Endothelial cell of umbilical vein (primary cell): ENCODE measurements at regions not wholly inside any gene's neighbourhood (a gene's known extent, or its start where the extent isn't known, plus 50 kb on each side); places are given as distances from the start of the nearest gene placed in this dataset.

ENCODE experiments used
- BruUV-seq: library from RNA; stranded (reverse); fragments of 400-500 nt; replicated peaks from 2 replicates; lab custom pipeline; 2021; lab: Mats Ljungman, UMichigan
- CTCF ChIA-PET: fragments of 300-600, 350-600 bp; sonication (Branson Sonifier 250); formaldehyde crosslinking; loops from one replicate; lab custom pipeline; 2021; ENCODE audit warnings: antibody characterized with exemption, inconsistent platforms; lab: Charles Lee
- POLR2A ChIA-PET: fragments of 300-600, 350-600 bp; sonication (Branson Sonifier 250); formaldehyde crosslinking; loops from one replicate; lab custom pipeline; 2021; ENCODE audit warnings: antibody characterized with exemption, inconsistent platforms; lab: Charles Lee
- DNase-seq: peaks from one replicate; pipeline ENCODE4 v3.0.0-alpha.2; 2011; ENCODE audit warnings: low read depth, low spot score
- FAIRE-seq: peaks from 2 replicates; lab custom pipeline; 2011; peaks lifted over from hg19 to GRCh38; lab: Jason Lieb, UNC
- H2AFZ ChIP-seq: 2 replicates; pipeline ENCODE4 v1.6.0; 2012; ENCODE audit warnings: low read depth, low read length, control low read depth, inconsistent platforms
- H3K27ac ChIP-seq: 2 replicates; pipeline ENCODE4 v1.5.1; 2011; ENCODE audit warnings: low read depth, mild to moderate bottlenecking, control low read depth, low read length, moderate library complexity; ENCODE audit not compliant: insufficient read depth
- H3K27me3 ChIP-seq, 2 experiments: 2 replicates each; pipeline versions ENCODE4 v1.6.0 to v1.6.1; 2011; ENCODE audit warnings: low read length in 2 of 2, mixed read lengths in 1 of 2; ENCODE audit not compliant: control insufficient read depth in 2 of 2, insufficient read depth in 2 of 2
- H3K36me3 ChIP-seq, 2 experiments: 2 replicates in 1 of 2; 3 replicates in 1 of 2; pipeline ENCODE4 v1.5.1; 2011; ENCODE audit warnings: low read length in 2 of 2, mild to moderate bottlenecking in 1 of 2, moderate library complexity in 1 of 2; ENCODE audit not compliant: control insufficient read depth in 2 of 2, insufficient read depth in 2 of 2; ENCODE audit errors: extremely low read depth in 1 of 2
- H3K4me1 ChIP-seq: 3 replicates; pipeline ENCODE4 v1.5.1; 2011; ENCODE audit warnings: mild to moderate bottlenecking, low read length; ENCODE audit not compliant: control insufficient read depth, insufficient read depth; ENCODE audit errors: extremely low read depth
- H3K4me2 ChIP-seq: 2 replicates; pipeline ENCODE4 v1.6.1; 2011; ENCODE audit warnings: low read length, control low read depth, mixed read lengths; ENCODE audit not compliant: insufficient read depth
- H3K4me3 ChIP-seq, 3 experiments: fragments of 200-600 bp in 1 of 3; sonication (generic), shearing (Covaris generic) in 1 of 3; replicated peaks in 1 of 3; 2 replicates each; pipeline ENCODE4 v1.5.1; 2011 to 2016; ENCODE audit warnings: control low read depth in 3 of 3, low read length in 3 of 3, mild to moderate bottlenecking in 2 of 3, inconsistent platforms in 1 of 3, low read depth in 1 of 3, moderate library complexity in 1 of 3; ENCODE audit not compliant: insufficient read depth in 1 of 3
- H3K79me2 ChIP-seq: 2 replicates; pipeline ENCODE4 v1.6.0; 2012; ENCODE audit warnings: low read length, inconsistent platforms; ENCODE audit not compliant: control insufficient read depth, insufficient read depth
- H3K9ac ChIP-seq: replicated peaks from 2 replicates; pipeline ENCODE3; 2011; ENCODE audit warnings: low read length, control low read depth; ENCODE audit not compliant: insufficient read depth; ENCODE audit errors: extremely low read depth
- H3K9me1 ChIP-seq: replicated peaks from 3 replicates; pipeline ENCODE4 v1.6.0; 2011; ENCODE audit warnings: mild to moderate bottlenecking, low read length; ENCODE audit not compliant: control insufficient read depth, insufficient read depth; ENCODE audit errors: extremely low read depth
- H3K9me3 ChIP-seq: replicated peaks from 2 replicates; pipeline ENCODE4 v1.5.1; 2012; ENCODE audit warnings: low read length, inconsistent platforms; ENCODE audit not compliant: control insufficient read depth, insufficient read depth
- H4K20me1 ChIP-seq: replicated peaks from 2 replicates; pipeline ENCODE3; 2011; ENCODE audit warnings: mild to moderate bottlenecking, low read length; ENCODE audit not compliant: control insufficient read depth, insufficient read depth; ENCODE audit errors: extremely low read depth
- CTCF ChIP-seq, 2 donors: IDR thresholded peaks; 1 replicate in 1 of 2; 2 replicates in 1 of 2; pipeline ENCODE4 v1.5.1; 2011; ENCODE audit warnings: low read length in 2 of 2, mild to moderate bottlenecking in 2 of 2, moderate library complexity in 2 of 2, control low read depth in 1 of 2, inconsistent platforms in 1 of 2, low read depth in 1 of 2; ENCODE audit not compliant: insufficient read depth in 1 of 2; ENCODE audit errors: extremely low read depth in 1 of 2
- EZH2 ChIP-seq: IDR thresholded peaks from 2 replicates; pipeline ENCODE4 v1.6.1; 2012; ENCODE audit warnings: borderline replicate concordance, low read depth, mild to moderate bottlenecking, moderate library complexity, low read length, inconsistent platforms; ENCODE audit not compliant: severe bottlenecking
- MAX ChIP-seq: IDR thresholded peaks from 2 replicates; pipeline ENCODE4 v1.6.1; 2011; ENCODE audit not compliant: insufficient read depth, insufficient read length
- MYC ChIP-seq: IDR thresholded peaks from one replicate; pipeline ENCODE4 v1.6.1; 2011; ENCODE audit warnings: mild to moderate bottlenecking, low read depth, low read length
- POLR2A ChIP-seq: IDR thresholded peaks from 2 replicates; pipeline ENCODE4 v1.6.1; 2012; ENCODE audit warnings: low read depth, mild to moderate bottlenecking, control low read depth, low read length
- POLR2AphosphoS5 ChIP-seq: IDR thresholded peaks from 2 replicates; pipeline ENCODE4 v1.6.1; 2012; ENCODE audit warnings: low read depth, mild to moderate bottlenecking, control low read depth, low read length, moderate library complexity; ENCODE audit not compliant: insufficient read depth
- dilution Hi-C: fragments of 300-500 bp; cut with MboI; formaldehyde crosslinking; loops from one replicate; pipeline ENCODE4 v1.15.0; 2019; ENCODE audit warnings: low sequenced_read_pairs; ENCODE audit not compliant: extremely low pct_ligation_motif_present
- intact Hi-C: fragments of 100-400 bp; cut with micrococcal nuclease; formaldehyde crosslinking; loops from one replicate; pipeline ENCODE4 v1.10.0; 2022

DNA sequence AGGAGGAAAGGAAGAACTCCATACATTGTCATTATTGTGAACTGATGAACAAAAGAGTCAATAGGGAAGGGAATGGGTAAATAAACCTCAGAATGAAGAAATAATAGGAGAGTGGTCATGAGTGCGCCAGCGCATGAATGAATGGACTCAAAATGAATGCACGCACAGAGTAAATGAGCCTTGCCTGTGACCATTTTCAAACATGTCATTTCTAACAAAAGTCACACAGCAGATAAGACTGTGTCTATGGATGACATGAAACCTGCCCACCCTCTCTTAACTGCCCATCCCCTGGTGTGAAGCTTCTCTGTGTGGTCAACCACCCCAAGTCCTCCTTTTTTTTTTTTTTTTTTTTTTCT lies 121.1 kb upstream of the TEX51 start:
- intact Hi-C loops (loop anchor here (1.0 to 5.0 kb wide), 2 partner anchors 120 to 249 kb away; partner anchors contain the start of gene GYPC), dilution Hi-C loops (no loop called here)
- Histone ChIP-seq H3K4me3 (no peak overlapping the region), H3K9me3 (no peaks in the 10 kb centered on the region), H3K36me3 (no peaks in the 10 kb centered on the region), H2AFZ (no peak overlapping the region), H3K4me1 (peaks cover 5% of the 10 kb centered on the region), H3K9ac (no peak overlapping the region), H3K27me3 (peaks cover 0 to 8% of the 10 kb centered on the region in 2 experiments), H3K9me1 (no peaks in the 10 kb centered on the region), H3K79me2 (no peaks in the 10 kb centered on the region), H4K20me1 (no peaks in the 10 kb centered on the region), H3K27ac (no peak overlapping the region), H3K4me2 (no peak overlapping the region)
- ChIA-PET CTCF (interaction anchor here (1.0 to 4.0 kb wide), 2 partner anchors 81 to 250 kb away, joined by 3 to 27 read pairs; no protein-coding TSS in a partner anchor), POLR2A (no interaction called here)
- FAIRE-seq (no peak), DNase-seq (no peak)
- TF ChIP-seq MAX (no peak), CTCF (IDR thresholded peaks at IDR 0.05; ENCODE audit: extremely low read depth in 1 of 2, insufficient read depth in 1 of 2, low read depth in 1 of 2, low read length in 2 of 2) (no peak), EZH2 (no peak), POLR2A (no peak), POLR2AphosphoS5 (no peak), MYC (no peak)
- no TSS peak for BruUV-seq
